HEK293T (cell line): ENCODE measurements at regions not wholly inside any gene's neighbourhood (a gene's known extent, or its start where the extent isn't known, plus 50 kb on each side); places are given as distances from the start of the nearest gene placed in this dataset.

ENCODE experiments used
- CTCF ChIA-PET: fragments of 350-600 bp; formaldehyde crosslinking; extraction: SDS; loops from one replicate; lab custom pipeline; 2021; ENCODE audit warnings: antibody characterized with exemption, inconsistent platforms; lab: Yijun Ruan, JAX
- POLR2A ChIA-PET: fragments of 350-600 bp; formaldehyde crosslinking; extraction: SDS; loops from one replicate; lab custom pipeline; 2020; ENCODE audit warnings: antibody characterized with exemption, inconsistent platforms; lab: Yijun Ruan, JAX
- DNase-seq: peaks from one replicate; pipeline ENCODE4 v3.0.0; 2012; ENCODE audit warnings: mixed read lengths; ENCODE audit errors: extremely low spot score
- ARNT ChIP-seq: fragments of 450-650 bp; IDR thresholded peaks from 2 replicates; pipeline ENCODE4 v1.6.1; 2017; ENCODE audit warnings: mild to moderate bottlenecking
- BHLHE40 ChIP-seq: fragments of 450-650 bp; IDR thresholded peaks from 2 replicates; pipeline ENCODE4 v1.6.1; 2016; ENCODE audit warnings: mild to moderate bottlenecking, moderate library complexity, borderline replicate concordance
- CTBP1 ChIP-seq: fragments of 450-650 bp; IDR thresholded peaks from 2 replicates; pipeline ENCODE4 v1.6.1; 2016; ENCODE audit warnings: borderline replicate concordance
- ELF4 ChIP-seq: fragments of 450-650 bp; IDR thresholded peaks from 2 replicates; pipeline ENCODE4 v1.6.1; 2017; ENCODE audit warnings: antibody characterized with exemption
- FOXA1 ChIP-seq: fragments of 450-650 bp; IDR thresholded peaks from 2 replicates; pipeline ENCODE4 v1.6.1; 2016; ENCODE audit warnings: mild to moderate bottlenecking
- FOXK2 ChIP-seq: fragments of 450-650 bp; IDR thresholded peaks from 2 replicates; pipeline ENCODE4 v1.6.1; 2016; ENCODE audit warnings: mild to moderate bottlenecking
- FOXM1 ChIP-seq: fragments of 450-650 bp; IDR thresholded peaks from 2 replicates; pipeline ENCODE4 v1.6.1; 2017; ENCODE audit warnings: mild to moderate bottlenecking, borderline replicate concordance
- HDGF ChIP-seq: fragments of 450-650 bp; IDR thresholded peaks from 2 replicates; pipeline ENCODE4 v1.6.1; 2017; ENCODE audit warnings: antibody characterized with exemption, borderline replicate concordance
- L3MBTL2 ChIP-seq: fragments of 450-650 bp; conservative IDR thresholded peaks from 2 replicates; pipeline ENCODE4 v1.6.1; 2016; ENCODE audit warnings: mild to moderate bottlenecking
- LEF1 ChIP-seq: fragments of 450-650 bp; IDR thresholded peaks from 2 replicates; pipeline ENCODE4 v1.6.1; 2017; ENCODE audit warnings: mild to moderate bottlenecking, borderline replicate concordance
- NFRKB ChIP-seq: fragments of 450-650 bp; IDR thresholded peaks from 2 replicates; pipeline ENCODE4 v1.6.1; 2016; ENCODE audit warnings: mild to moderate bottlenecking, moderate library complexity
- SP1 ChIP-seq: fragments of 450-650 bp; IDR thresholded peaks from 2 replicates; pipeline ENCODE4 v1.6.1; 2017
- SUZ12 ChIP-seq: fragments of 450-650 bp; IDR thresholded peaks from 2 replicates; pipeline ENCODE4 v1.6.1; 2016; ENCODE audit warnings: mild to moderate bottlenecking
- TARDBP ChIP-seq: fragments of 450-650 bp; IDR thresholded peaks from 2 replicates; pipeline ENCODE4 v1.6.1; 2016
- ZNF384 ChIP-seq: fragments of 450-650 bp; IDR thresholded peaks from 2 replicates; pipeline ENCODE4 v1.6.1; 2016
- TF ChIP-seq, protein P1 (sequence below): fragments of 450-650 bp; IDR thresholded peaks from 2 replicates; pipeline ENCODE4 v1.6.1; 2016

GRCh38 chr5:120886351-120886860 is 422.3 kb downstream of the PRR16 start:
- ChIA-PET CTCF (no interaction called here), POLR2A (no interaction called here)
- no peak for DNase-seq
- TF ChIP-seq SP1 (no peak), CTBP1 (no peak), NFRKB (no peak), HDGF (no peak), FOXK2 (no peak), FOXA1 (no peak), L3MBTL2 (no peak), FOXM1 (no peak), ZNF384 (no peak), BHLHE40 (no peak), ELF4 (no peak), SUZ12 (no peak), TARDBP (no peak), ARNT (no peak), LEF1 (no peak)
- TF ChIP-seq, protein P1, sequence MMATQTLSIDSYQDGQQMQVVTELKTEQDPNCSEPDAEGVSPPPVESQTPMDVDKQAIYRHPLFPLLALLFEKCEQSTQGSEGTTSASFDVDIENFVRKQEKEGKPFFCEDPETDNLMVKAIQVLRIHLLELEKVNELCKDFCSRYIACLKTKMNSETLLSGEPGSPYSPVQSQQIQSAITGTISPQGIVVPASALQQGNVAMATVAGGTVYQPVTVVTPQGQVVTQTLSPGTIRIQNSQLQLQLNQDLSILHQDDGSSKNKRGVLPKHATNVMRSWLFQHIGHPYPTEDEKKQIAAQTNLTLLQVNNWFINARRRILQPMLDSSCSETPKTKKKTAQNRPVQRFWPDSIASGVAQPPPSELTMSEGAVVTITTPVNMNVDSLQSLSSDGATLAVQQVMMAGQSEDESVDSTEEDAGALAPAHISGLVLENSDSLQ = no peak

DNA sequence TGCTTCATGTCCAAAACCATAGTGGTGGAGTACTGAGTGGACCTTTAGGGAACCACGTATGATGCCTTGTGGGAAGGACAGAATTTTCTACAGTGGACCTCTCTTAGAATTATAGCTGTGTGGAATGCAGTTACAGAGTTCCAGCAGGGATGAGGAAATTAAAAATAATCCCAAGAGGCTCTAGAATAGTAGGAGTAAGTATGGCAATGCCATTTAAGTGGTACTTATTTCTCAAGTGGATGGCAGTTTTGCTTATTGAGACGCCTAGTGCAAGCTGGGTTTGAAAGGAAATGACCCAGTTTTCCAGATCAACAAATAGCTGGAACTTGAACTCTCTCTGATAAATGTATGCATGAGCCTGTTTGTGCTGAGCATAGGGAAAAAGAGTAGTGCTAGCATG is 431.6 kb downstream of the PRR16 start:
- TF ChIP-seq FOXA1 = no peak
- TF ChIP-seq LEF1 = no peak
- TF ChIP-seq ZNF384 = no peak
- TF ChIP-seq FOXK2 = no peak
- no peak for TF ChIP-seq L3MBTL2
- no peak for TF ChIP-seq SUZ12
- no peak for TF ChIP-seq BHLHE40
- no peak for TF ChIP-seq ELF4
- POLR2A ChIA-PET = no interaction called here
- no peak for DNase-seq
- CTCF ChIA-PET = no interaction called here

DNA sequence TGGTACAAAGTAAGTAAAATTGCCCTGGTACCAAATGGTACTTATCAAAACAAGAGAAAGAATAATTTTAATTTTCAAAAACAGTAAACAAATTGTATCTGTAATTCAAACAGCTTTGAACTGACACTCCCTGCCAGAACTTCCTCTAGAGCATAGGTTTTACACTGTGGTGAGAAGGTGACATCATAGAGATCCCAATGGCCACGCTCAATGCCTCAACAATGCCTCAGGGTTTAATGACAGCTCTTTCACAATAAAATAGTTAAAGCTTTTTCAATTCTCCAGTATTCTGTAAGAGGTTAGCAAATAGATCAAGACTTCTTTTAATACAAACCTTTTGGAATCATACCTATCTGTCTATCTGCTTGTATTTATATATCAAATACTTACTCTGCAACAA is 437.1 kb downstream of the PRR16 start:
- ChIA-PET POLR2A (no interaction called here), CTCF (no interaction called here)
- DNase-seq = no peak
- no peak for TF ChIP-seq SP1
- TF ChIP-seq, protein P1 = no peak
- no peak for TF ChIP-seq LEF1
- TF ChIP-seq NFRKB = no peak
- TF ChIP-seq TARDBP = no peak
- no peak for TF ChIP-seq ZNF384

DNA sequence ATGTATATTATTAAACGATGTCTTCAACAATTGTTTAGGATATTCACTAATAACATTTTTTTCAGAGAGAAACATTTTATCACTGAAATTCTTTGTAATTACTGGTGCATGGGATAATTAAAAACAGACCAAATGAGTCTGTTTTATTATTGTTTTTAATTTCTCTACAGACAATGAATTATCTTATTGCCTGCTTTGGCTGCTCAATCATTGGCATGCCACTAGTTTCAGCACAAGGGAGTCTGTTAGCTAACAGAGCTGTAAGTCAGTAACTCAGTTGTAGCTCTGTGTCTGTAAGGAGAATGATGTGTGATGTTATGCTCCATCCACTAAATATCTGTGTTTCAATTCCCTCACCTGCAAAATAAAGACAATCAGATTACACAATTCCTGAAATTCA is 443.9 kb downstream of the PRR16 start:
- DNase-seq = no peak
- ChIA-PET POLR2A (no interaction called here), CTCF (no interaction called here)
- TF ChIP-seq FOXK2 = no peak
- TF ChIP-seq, protein P1 = no peak
- TF ChIP-seq SP1 = no peak
- no peak for TF ChIP-seq LEF1
- no peak for TF ChIP-seq SUZ12

DNA sequence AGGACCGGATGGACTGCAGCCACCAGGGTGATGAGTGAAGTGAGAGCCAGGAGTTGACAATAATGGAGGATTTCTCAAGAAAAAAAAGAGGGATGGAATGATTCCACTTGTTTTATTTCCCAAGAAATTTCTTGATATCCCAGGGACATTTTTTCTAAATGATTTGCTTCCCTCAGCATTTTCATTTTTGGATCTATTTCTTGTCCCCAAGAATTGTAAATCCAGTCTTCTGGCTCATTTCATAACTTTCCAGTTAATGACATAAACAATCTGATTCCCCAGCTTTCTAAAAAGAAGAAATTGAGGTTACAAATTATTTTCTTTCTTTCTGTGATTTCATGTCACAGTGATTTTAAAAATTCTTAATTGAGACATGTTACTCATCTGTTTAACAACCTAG is 446.5 kb downstream of the PRR16 start:
- TF ChIP-seq TARDBP = no peak
- no peak for TF ChIP-seq L3MBTL2
- no peak for TF ChIP-seq FOXK2
- no peak for TF ChIP-seq HDGF
- no peak for TF ChIP-seq CTBP1
- no peak for DNase-seq
- ChIA-PET CTCF (no interaction called here), POLR2A (no interaction called here)

GRCh38 chr5:120913396-120913795 is 449.3 kb downstream of the PRR16 start:
- TF ChIP-seq TARDBP (no peak), HDGF (no peak), NFRKB (no peak), ARNT (no peak), FOXK2 (no peak), BHLHE40 (no peak), FOXM1 (no peak), SP1 (no peak), FOXA1 (no peak)
- TF ChIP-seq, protein P1 = no peak
- CTCF ChIA-PET = no interaction called here
- POLR2A ChIA-PET = no interaction called here
- DNase-seq = no peak
